ENCODE measurements at regions not wholly inside any gene's neighbourhood (a gene's known extent, or its start where the extent isn't known, plus 50 kb on each side); places are given as distances from the start of the nearest gene placed in this dataset.

- H3K4me3 ChIP-seq (ENCODE audit: low read length), result no peak overlapping the region
- H3K27me3 ChIP-seq (ENCODE audit: control insufficient read depth, insufficient read depth, low read length), result no peaks in the 10 kb centered on the region
- no CpG with 5 or more reads among the region's 8 CpGs for WGBS (ENCODE audit: insufficient coverage, insufficient read length)
- no peak for DNase-seq (ENCODE audit: low read depth, low spot score)
- H3K9me3 ChIP-seq (ENCODE audit: control insufficient read depth, insufficient read depth, low read length), result no peaks in the 10 kb centered on the region
- H3K36me3 ChIP-seq (ENCODE audit: control insufficient read depth, insufficient read depth, low read length), result no peaks in the 10 kb centered on the region
- H3K27ac ChIP-seq (ENCODE audit: low read length), result no peak overlapping the region
- H3K4me1 ChIP-seq (ENCODE audit: control insufficient read depth, insufficient read depth, low read length), result no peaks in the 10 kb centered on the region
Observed at GRCh38 chr5:167831754-167832504, 459.5 kb upstream of the WWC1 start.

- WGBS (ENCODE audit: insufficient coverage, insufficient read length), result no CpG with 5 or more reads among the region's 1 CpG
- Histone ChIP-seq H3K27me3 (ENCODE audit: control insufficient read depth, insufficient read depth, low read length) (no peaks in the 10 kb centered on the region), H3K27ac (ENCODE audit: low read length) (no peak overlapping the region), H3K4me3 (ENCODE audit: low read length) (no peak overlapping the region), H3K4me1 (ENCODE audit: control insufficient read depth, insufficient read depth, low read length) (no peaks in the 10 kb centered on the region), H3K9me3 (ENCODE audit: control insufficient read depth, insufficient read depth, low read length) (no peaks in the 10 kb centered on the region), H3K36me3 (ENCODE audit: control insufficient read depth, insufficient read depth, low read length) (no peaks in the 10 kb centered on the region)
- no peak for DNase-seq (ENCODE audit: low read depth, low spot score)
Observed at GRCh38 chr5:167832609-167833008, 458.8 kb upstream of the WWC1 start.

- Histone ChIP-seq H3K27me3 (ENCODE audit: control insufficient read depth, insufficient read depth, low read length) (no peaks in the 10 kb centered on the region), H3K4me1 (ENCODE audit: control insufficient read depth, insufficient read depth, low read length) (no peaks in the 10 kb centered on the region), H3K4me3 (ENCODE audit: low read length) (no peak overlapping the region), H3K9me3 (ENCODE audit: control insufficient read depth, insufficient read depth, low read length) (no peaks in the 10 kb centered on the region), H3K36me3 (ENCODE audit: control insufficient read depth, insufficient read depth, low read length) (no peaks in the 10 kb centered on the region), H3K27ac (ENCODE audit: low read length) (no peak overlapping the region)
- DNase-seq (ENCODE audit: low read depth, low spot score), result no peak
- WGBS (ENCODE audit: insufficient coverage, insufficient read length), result no CpG with 5 or more reads among the region's 6 CpGs
Observed at GRCh38 chr5:167833456-167833855, 458.0 kb upstream of the WWC1 start.

- Histone ChIP-seq H3K27ac (ENCODE audit: low read length) (no peak overlapping the region), H3K9me3 (ENCODE audit: control insufficient read depth, insufficient read depth, low read length) (no peaks in the 10 kb centered on the region), H3K27me3 (ENCODE audit: control insufficient read depth, insufficient read depth, low read length) (no peaks in the 10 kb centered on the region), H3K36me3 (ENCODE audit: control insufficient read depth, insufficient read depth, low read length) (no peaks in the 10 kb centered on the region), H3K4me1 (ENCODE audit: control insufficient read depth, insufficient read depth, low read length) (no peaks in the 10 kb centered on the region), H3K4me3 (ENCODE audit: low read length) (no peak overlapping the region)
- no CpG with 5 or more reads among the region's 1 CpG for WGBS (ENCODE audit: insufficient coverage, insufficient read length)
- DNase-seq (ENCODE audit: low read depth, low spot score), result no peak
Observed at GRCh38 chr5:167835146-167835545, 456.3 kb upstream of the WWC1 start.

- H3K4me1 ChIP-seq (ENCODE audit: control insufficient read depth, insufficient read depth, low read length), result no peaks in the 10 kb centered on the region
- H3K27me3 ChIP-seq (ENCODE audit: control insufficient read depth, insufficient read depth, low read length), result no peaks in the 10 kb centered on the region
- H3K36me3 ChIP-seq (ENCODE audit: control insufficient read depth, insufficient read depth, low read length), result no peaks in the 10 kb centered on the region
- no peak for DNase-seq (ENCODE audit: low read depth, low spot score)
- H3K27ac ChIP-seq (ENCODE audit: low read length), result no peak overlapping the region
- no CpG with 5 or more reads among the region's 2 CpGs for WGBS (ENCODE audit: insufficient coverage, insufficient read length)
- no peaks in the 10 kb centered on the region for H3K9me3 ChIP-seq (ENCODE audit: control insufficient read depth, insufficient read depth, low read length)
- no peak overlapping the region for H3K4me3 ChIP-seq (ENCODE audit: low read length)
Observed at GRCh38 chr5:167837127-167837526, 454.3 kb upstream of the WWC1 start.

- Histone ChIP-seq H3K36me3 (ENCODE audit: control insufficient read depth, insufficient read depth, low read length) (no peaks in the 10 kb centered on the region), H3K4me1 (ENCODE audit: control insufficient read depth, insufficient read depth, low read length) (no peaks in the 10 kb centered on the region), H3K27me3 (ENCODE audit: control insufficient read depth, insufficient read depth, low read length) (no peaks in the 10 kb centered on the region), H3K27ac (ENCODE audit: low read length) (no peak overlapping the region), H3K9me3 (ENCODE audit: control insufficient read depth, insufficient read depth, low read length) (no peaks in the 10 kb centered on the region), H3K4me3 (ENCODE audit: low read length) (no peak overlapping the region)
- DNase-seq (ENCODE audit: low read depth, low spot score), result no peak
- WGBS (ENCODE audit: insufficient coverage, insufficient read length), result no CpG with 5 or more reads among the region's 6 CpGs
Observed at GRCh38 chr5:167839065-167839464, 452.4 kb upstream of the WWC1 start.

GRCh38 chr5:167840527-167841130, 450.8 kb upstream of the WWC1 start:
- Histone ChIP-seq H3K27me3 (ENCODE audit: control insufficient read depth, insufficient read depth, low read length) (no peaks in the 10 kb centered on the region), H3K36me3 (ENCODE audit: control insufficient read depth, insufficient read depth, low read length) (no peaks in the 10 kb centered on the region), H3K27ac (ENCODE audit: low read length) (no peak overlapping the region), H3K9me3 (ENCODE audit: control insufficient read depth, insufficient read depth, low read length) (no peaks in the 10 kb centered on the region), H3K4me3 (ENCODE audit: low read length) (no peak overlapping the region), H3K4me1 (ENCODE audit: control insufficient read depth, insufficient read depth, low read length) (no peaks in the 10 kb centered on the region)
- no CpG with 5 or more reads among the region's 8 CpGs for WGBS (ENCODE audit: insufficient coverage, insufficient read length)
- DNase-seq (ENCODE audit: low read depth, low spot score), result no peak

- WGBS (ENCODE audit: insufficient coverage, insufficient read length), result no CpG with 5 or more reads among the region's 4 CpGs
- no peak overlapping the region for H3K4me3 ChIP-seq (ENCODE audit: low read length)
- DNase-seq (ENCODE audit: low read depth, low spot score), result no peak
Observed at GRCh38 chr5:167843881-167844572, 447.4 kb upstream of the WWC1 start.

GRCh38 chr5:167845952-167846351, 445.5 kb upstream of the WWC1 start:
- Histone ChIP-seq H3K27me3 (ENCODE audit: control insufficient read depth, insufficient read depth, low read length) (no peaks in the 10 kb centered on the region), H3K36me3 (ENCODE audit: control insufficient read depth, insufficient read depth, low read length) (no peaks in the 10 kb centered on the region), H3K4me3 (ENCODE audit: low read length) (no peak overlapping the region), H3K9me3 (ENCODE audit: control insufficient read depth, insufficient read depth, low read length) (no peaks in the 10 kb centered on the region; the same call in 1 of the 2 replicates), H3K4me1 (ENCODE audit: control insufficient read depth, insufficient read depth, low read length) (no peaks in the 10 kb centered on the region), H3K27ac (ENCODE audit: low read length) (no peak overlapping the region)
- no CpG with 5 or more reads among the region's 2 CpGs for WGBS (ENCODE audit: insufficient coverage, insufficient read length)
- no peak for DNase-seq (ENCODE audit: low read depth, low spot score)

More at GRCh38 chr5:167843881-167844572, 447.4 kb upstream of the WWC1 start:
- H3K9me3 ChIP-seq (ENCODE audit: control insufficient read depth, insufficient read depth, low read length), result no peaks in the 10 kb centered on the region
- H3K36me3 ChIP-seq (ENCODE audit: control insufficient read depth, insufficient read depth, low read length), result no peaks in the 10 kb centered on the region
- H3K27me3 ChIP-seq (ENCODE audit: control insufficient read depth, insufficient read depth, low read length), result no peaks in the 10 kb centered on the region
- no peaks in the 10 kb centered on the region for H3K4me1 ChIP-seq (ENCODE audit: control insufficient read depth, insufficient read depth, low read length)
- no peak overlapping the region for H3K27ac ChIP-seq (ENCODE audit: low read length)

- Histone ChIP-seq H3K27ac (ENCODE audit: low read length) (no peak overlapping the region), H3K36me3 (ENCODE audit: control insufficient read depth, insufficient read depth, low read length) (no peaks in the 10 kb centered on the region), H3K4me3 (ENCODE audit: low read length) (no peak overlapping the region), H3K27me3 (ENCODE audit: control insufficient read depth, insufficient read depth, low read length) (no peaks in the 10 kb centered on the region), H3K9me3 (ENCODE audit: control insufficient read depth, insufficient read depth, low read length) (no peaks in the 10 kb centered on the region; the same call in 1 of the 2 replicates), H3K4me1 (ENCODE audit: control insufficient read depth, insufficient read depth, low read length) (no peaks in the 10 kb centered on the region)
- no CpG with 5 or more reads among the region's 4 CpGs for WGBS (ENCODE audit: insufficient coverage, insufficient read length)
- no peak for DNase-seq (ENCODE audit: low read depth, low spot score)
Observed at GRCh38 chr5:167849874-167850273, 441.6 kb upstream of the WWC1 start.
